ENCODE measurements at regions not wholly inside any gene's neighbourhood (a gene's known extent, or its start where the extent isn't known, plus 50 kb on each side); places are given as distances from the start of the nearest gene placed in this dataset.

- H2BK15ac ChIP-seq (ENCODE audit: low read depth, low read length) = no peak overlapping the region
- H3K56ac ChIP-seq (ENCODE audit: insufficient read length, low read depth, low read length) = no peak overlapping the region
- WGBS (ENCODE audit: extremely low coverage, insufficient read length, low lambda C conversion rate) = no CpG with 5 or more reads among the region's 2 CpGs
- no peak overlapping the region for H3K4ac ChIP-seq (ENCODE audit: low read depth, low read length)
- no peak for DNase-seq
- H4K5ac ChIP-seq (ENCODE audit: insufficient read length, low read depth, low read length) = no peak overlapping the region
- Mint-ChIP-seq H3K9me3 (no peaks in the 10 kb centered on the region), H3K36me3 (ENCODE audit: insufficient read depth in 1 of 3, low read depth in 3 of 3) (no peaks in the 10 kb centered on the region; a peak in 1 of 7 replicates), H3K27ac (no peak overlapping the region), H3K4me1 (peaks cover 8 to 11% of the 10 kb centered on the region in 2 experiments), H3K27me3 (ENCODE audit: low read depth) (no peaks in the 10 kb centered on the region), H3K4me3 (no peak overlapping the region)
- no peak overlapping the region for H3K23ac ChIP-seq (ENCODE audit: insufficient read length, low read depth, low read length)
- H2BK120ac ChIP-seq (ENCODE audit: low read depth, low read length, poor library complexity, severe bottlenecking) = no peak overlapping the region
- H3T11ph ChIP-seq (ENCODE audit: low read length) = no peak overlapping the region
- H2BK5ac ChIP-seq (ENCODE audit: insufficient read length, low read length) = no peak overlapping the region
- no peak overlapping the region for H2AFZ ChIP-seq (ENCODE audit: low read length)
- no peaks in the 10 kb centered on the region for H3K9me3 ChIP-seq (ENCODE audit: control insufficient read depth, low read depth, low read length)
- H3K18ac ChIP-seq (ENCODE audit: insufficient read length, low read depth, low read length) = no peak overlapping the region
- H3K27me3 ChIP-seq (ENCODE audit: insufficient read depth, low read length) = no peaks in the 10 kb centered on the region
- no peak overlapping the region for H3K4me2 ChIP-seq (ENCODE audit: insufficient read depth, insufficient read length, low read length)
- H4K20me1 ChIP-seq (ENCODE audit: control insufficient read depth, insufficient read depth, insufficient read length) = no peaks in the 10 kb centered on the region
- no peaks in the 10 kb centered on the region for H3K4me1 ChIP-seq (ENCODE audit: insufficient read depth, low read length)
- H3K14ac ChIP-seq (ENCODE audit: insufficient read depth, low read length) = no peak overlapping the region
- H2BK20ac ChIP-seq (ENCODE audit: low read depth, low read length, poor library complexity, severe bottlenecking) = no peak overlapping the region
- no peak overlapping the region for H2BK12ac ChIP-seq (ENCODE audit: insufficient read length, low read depth, low read length)
- no peak overlapping the region for H2AK5ac ChIP-seq (ENCODE audit: insufficient read length, low read length)
- H4K8ac ChIP-seq (replicated peaks; ENCODE audit: insufficient read length, low read depth, low read length) = no peak overlapping the region
- no peak overlapping the region for H4K91ac ChIP-seq (ENCODE audit: insufficient read length, low read depth, low read length)
- no peak overlapping the region for H3K27ac ChIP-seq (ENCODE audit: insufficient read length, low read depth, low read length)
- no peaks in the 10 kb centered on the region for H3K23me2 ChIP-seq (ENCODE audit: insufficient read length, low read depth, low read length, poor library complexity, severe bottlenecking)
- no peak for TF ChIP-seq CTCF (conservative IDR thresholded peaks at IDR 0.05)
- no peak overlapping the region for H3K9ac ChIP-seq (ENCODE audit: extremely low read depth, insufficient read length, low read length)
- H3K79me1 ChIP-seq (ENCODE audit: insufficient read depth, low read depth, low read length, poor library complexity, severe bottlenecking) = no peaks in the 10 kb centered on the region
- no peaks in the 10 kb centered on the region for H3K79me2 ChIP-seq (ENCODE audit: insufficient read depth, low read length)
Observed at GRCh38 chr10:52633266-52633665, 139.3 kb downstream of the MBL2 start.
